ENCODE measurements at regions not wholly inside any gene's neighbourhood (a gene's known extent, or its start where the extent isn't known, plus 50 kb on each side); places are given as distances from the start of the nearest gene placed in this dataset.

- TF ChIP-seq CTCF (conservative IDR thresholded peaks at IDR 0.05) (no peak), ZFX (IDR thresholded peaks at IDR 0.05) (no peak)
Observed at GRCh38 chr4:137749466-137749865, 217.2 kb upstream of the PCDH18 start.
